ENCODE measurements at regions not wholly inside any gene's neighbourhood (a gene's known extent, or its start where the extent isn't known, plus 50 kb on each side); places are given as distances from the start of the nearest gene placed in this dataset.
"Not testable (repeated sequence)": the region's sequence is repeated elsewhere in the genome, so short reads cannot be mapped to it uniquely, and the experiment has no call there.

GRCh38 chr10:70967591-70968587 is 79.5 kb upstream of the PCBD1 start:
- no peak for DNase-seq

DNA sequence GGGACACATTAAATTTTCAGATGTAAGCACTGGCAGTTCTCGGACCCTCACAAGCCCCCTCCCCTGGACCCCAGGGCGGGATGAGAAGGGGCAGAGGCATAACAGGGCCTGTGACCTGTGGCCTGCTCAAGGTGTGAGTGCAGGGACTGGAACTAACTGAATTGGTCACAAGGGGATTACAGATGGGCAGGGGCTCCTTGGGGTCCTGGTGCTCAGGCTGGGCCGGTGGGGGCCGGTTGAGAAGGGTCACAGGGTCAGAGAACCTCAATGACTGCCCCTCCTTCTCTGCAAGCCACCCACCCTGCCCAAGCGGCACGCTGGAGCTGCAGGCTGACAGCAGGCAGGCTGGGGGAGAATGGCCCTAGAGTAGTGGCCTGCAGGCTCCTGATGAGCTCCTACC is 80.8 kb upstream of the PCBD1 start:
- no peak for DNase-seq

- no peak for DNase-seq
Observed at GRCh38 chr10:70970830-70971229, 82.5 kb upstream of the PCBD1 start.

DNA sequence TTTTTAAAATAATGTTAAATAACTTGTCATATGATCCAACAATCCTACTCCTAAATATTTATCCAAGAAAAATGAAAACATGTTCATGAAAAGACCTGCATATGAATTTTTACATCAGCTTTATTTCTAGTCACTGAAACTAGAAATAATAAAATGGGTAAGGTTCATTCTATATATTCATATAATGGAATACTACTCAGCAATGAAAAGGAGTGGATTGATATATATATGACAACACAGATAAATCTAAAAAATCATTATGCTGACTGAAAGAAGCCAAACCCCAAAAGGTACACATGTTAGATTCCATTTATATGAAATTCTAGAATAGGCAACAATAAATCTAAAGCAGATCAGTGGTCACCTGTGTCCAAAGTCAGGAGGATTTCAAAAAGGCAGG is 84.9 kb upstream of the PCBD1 start:
- no peak for DNase-seq

- no peak for DNase-seq
Observed at GRCh38 chr10:70974351-70974901, 86.1 kb upstream of the PCBD1 start.

GRCh38 chr10:70974920-70975319 is 86.6 kb upstream of the PCBD1 start:
- no peak for DNase-seq

DNA sequence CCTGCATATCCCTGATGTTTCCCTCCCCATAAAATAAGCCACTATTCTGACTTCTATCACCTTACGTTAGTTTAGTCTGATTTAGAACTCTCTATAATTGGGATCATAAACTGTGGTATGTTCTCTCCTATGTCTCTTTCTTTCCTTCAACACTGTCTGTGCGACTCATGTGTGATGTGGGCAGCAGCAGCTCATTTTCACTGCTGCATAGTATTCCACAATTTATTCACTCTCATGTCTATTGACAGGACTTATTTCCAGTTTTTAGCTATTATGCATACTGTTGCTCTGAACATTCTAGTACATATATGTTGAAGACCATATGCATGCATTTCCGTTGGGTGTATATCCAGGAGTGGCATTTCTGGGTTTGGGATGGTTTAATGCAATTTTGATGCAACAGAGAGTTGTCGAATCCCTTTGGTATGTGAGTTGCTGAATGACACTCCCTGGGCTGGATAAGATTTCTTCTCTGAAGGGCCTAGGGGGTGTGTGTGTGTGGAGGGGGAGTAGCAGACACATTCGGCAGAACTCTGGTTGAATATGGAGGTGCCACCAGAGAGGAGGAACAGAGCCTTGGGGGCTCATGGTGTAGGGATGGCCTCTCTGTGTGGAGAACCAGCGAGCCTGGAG is 87.8 kb upstream of the PCBD1 start:
- no peak for DNase-seq

GRCh38 chr10:70977625-70978024 is 89.3 kb upstream of the PCBD1 start:
- DNase-seq: no peak

DNA sequence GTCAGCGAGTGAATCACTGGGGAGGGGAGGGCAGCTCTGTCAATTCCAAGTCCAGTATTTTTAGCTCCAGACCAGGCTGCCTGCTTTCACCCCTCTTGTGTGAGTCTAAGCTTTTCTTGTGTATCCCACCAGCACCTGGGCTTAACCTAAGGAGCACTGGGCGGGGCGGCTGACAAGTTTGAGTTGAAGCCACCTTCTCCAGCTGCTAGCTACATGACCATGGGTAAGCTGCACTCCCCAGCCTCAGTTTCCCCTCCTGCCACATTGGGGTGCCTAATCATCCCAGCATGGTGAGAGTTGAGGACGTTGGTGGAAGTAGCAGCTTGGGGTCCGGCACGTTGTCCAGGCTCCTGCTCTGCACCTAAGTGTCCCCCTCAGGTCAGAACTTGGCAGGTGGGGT is 89.8 kb upstream of the PCBD1 start:
- DNase-seq: no peak

DNA sequence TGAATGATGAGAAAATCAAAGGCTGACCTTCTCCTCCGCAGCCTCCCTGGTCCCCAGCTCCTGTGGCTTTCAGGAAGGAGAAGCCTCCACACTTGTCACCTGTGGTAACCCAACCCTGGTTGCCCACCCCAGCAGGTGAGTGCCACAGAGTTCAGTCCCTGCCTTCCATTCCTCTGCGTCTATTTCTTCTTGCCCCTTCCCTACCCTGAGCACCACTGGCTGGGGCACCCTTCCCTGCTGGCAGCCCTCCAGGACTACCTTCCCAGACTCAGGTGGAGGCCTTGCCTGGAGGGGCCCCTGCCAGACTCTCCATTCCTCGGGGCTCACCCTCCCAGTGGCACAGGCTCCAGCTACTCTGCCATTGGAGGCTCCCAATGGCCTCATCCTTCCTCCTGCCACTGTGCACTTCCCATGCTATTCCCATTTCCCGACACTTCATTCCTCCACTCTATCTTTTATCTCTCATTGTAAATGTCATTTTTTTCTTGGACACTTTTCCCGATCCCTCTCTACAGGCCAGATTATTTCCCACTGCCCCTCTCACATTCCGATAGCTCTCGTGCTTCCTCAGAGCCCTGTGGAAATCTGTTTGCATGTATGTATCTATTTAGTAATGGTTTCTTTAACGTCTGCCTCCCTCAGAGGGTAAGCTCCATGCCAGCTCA is 90.6 kb upstream of the PCBD1 start:
- DNase-seq: no peak

DNA sequence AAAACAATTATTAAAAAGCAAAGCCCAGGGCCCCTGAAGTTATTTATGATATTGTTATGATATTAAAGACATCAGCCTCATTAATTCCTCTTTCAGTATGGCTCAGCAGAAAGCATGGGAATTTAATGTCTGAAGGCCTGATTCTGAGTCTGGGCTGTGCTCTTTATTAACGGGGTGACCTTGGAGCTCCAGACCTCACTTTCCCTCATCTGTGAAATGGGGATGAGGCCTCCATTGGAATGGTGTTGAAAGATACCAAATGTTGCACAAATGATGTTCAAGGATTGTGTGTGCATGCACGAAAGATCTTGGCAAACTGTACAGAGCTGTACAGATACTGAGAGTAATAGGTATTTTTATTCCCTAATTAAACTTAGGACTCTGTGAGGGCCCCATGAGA is 92.3 kb upstream of the PCBD1 start:
- no peak for DNase-seq

DNA sequence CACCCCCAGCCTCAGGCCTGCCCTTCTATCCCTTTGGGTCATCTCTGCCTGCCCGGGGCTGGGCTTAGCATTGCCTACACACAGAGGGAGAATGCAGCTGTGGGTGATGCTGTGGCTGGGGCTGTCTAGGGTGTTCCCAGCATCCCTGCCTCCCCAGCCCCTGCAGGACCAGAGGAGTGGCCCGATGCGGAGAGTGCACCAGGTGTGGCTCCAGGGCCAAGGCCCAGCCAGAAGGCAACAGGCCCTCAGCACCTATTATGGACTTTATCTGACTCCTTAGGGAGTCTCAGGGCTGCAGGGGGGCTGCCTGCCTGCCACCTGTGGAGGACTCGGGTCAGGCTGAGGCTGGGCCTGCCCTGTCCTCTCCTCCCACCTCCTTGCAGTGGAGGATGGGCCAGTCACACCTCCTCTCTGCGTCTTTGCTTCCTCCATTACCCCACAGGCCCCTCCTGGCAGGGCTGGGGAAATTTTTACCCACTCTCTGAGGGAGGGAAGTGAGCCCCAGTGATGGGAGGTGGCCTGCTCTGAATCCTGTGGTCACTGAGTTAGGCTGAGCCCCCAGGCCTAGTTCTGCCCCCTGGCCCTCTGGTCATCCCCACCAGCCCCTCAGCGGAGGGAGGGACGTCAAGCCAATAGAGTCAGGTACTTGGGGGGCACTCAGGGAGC is 92.9 kb upstream of the PCBD1 start:
- no peak for DNase-seq

GRCh38 chr10:70981936-70982335 is 93.6 kb upstream of the PCBD1 start:
- no peak for DNase-seq

DNA sequence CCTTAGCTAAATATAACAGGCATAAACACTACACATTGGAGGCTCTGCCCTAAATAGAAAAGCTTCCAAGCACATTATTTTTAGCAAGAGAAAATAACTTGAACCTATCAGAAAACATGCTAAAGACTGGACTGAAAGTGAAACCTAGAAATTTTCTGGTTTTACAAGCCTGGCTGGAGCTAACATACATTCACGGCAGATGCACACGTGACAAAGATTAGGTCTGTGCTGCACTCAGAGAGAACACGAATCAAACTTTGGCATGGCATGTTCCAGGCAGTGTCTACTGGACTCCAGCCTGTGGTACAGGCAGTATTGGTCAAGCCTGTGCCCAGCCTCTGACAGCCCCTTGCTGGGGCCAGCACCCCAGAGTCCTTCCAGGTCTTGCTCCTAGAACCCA is 94.1 kb upstream of the PCBD1 start:
- DNase-seq: no peak

- DNase-seq: no peak
Observed at GRCh38 chr10:70984986-70985722, 96.8 kb upstream of the PCBD1 start.

DNA sequence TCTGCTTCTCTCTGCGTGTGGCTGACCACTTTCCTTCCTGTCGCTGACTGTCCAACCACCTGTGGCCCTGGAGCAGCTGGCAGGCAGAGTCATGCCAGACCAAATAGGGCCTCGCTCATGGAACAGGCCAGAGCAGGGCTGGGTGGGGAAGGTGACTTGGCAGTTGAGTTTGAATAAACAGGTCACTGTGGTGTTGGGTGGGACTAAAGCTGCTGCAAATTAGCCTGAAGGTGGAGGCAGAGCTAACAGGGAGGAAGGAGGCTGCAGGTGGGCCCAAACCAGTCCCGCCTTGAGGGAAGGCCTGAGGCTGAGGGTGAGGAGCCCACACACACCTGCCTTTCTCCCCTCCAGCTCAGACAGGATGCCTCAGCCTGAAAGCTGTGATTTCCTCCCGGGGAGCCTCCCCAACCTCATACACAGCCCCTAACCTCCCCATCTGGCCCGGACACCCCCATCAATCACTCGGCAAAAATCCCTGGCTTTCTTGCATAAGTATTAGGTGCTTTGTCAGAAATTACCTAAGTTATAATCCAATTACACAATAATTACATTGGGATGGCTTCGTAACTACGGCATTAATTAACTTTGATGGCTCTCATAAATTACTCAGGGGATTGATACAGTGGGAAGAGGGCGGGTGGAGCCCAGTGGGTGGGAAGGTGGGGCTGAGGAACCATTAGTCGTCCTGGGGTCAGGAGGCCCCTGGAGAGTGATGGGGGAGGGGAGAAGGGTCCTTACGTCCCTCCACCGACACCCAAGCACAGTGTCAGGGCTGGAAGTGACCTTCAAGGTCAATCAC is 97.7 kb upstream of the PCBD1 start:
- no peak for DNase-seq

DNA sequence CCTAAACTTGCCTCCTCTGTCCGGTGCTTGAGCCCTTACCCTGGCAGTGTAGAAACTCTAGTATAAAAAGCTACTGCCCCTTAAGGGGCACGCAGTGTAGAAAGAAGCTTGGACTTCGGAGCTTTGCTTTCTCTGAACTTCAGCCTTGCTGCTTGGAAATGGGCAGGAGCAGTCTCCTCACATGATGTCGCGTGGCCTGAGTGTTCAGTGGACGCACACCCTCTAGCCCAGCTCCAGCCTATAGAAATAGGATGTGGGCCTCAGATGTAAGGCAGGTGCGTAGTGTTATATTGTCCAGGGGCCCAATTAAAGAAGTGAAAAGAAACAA is 98.2 kb upstream of the PCBD1 start:
- no peak for DNase-seq

GRCh38 chr10:70987396-70988130 is 99.2 kb upstream of the PCBD1 start:
- DNase-seq: no peak

DNA sequence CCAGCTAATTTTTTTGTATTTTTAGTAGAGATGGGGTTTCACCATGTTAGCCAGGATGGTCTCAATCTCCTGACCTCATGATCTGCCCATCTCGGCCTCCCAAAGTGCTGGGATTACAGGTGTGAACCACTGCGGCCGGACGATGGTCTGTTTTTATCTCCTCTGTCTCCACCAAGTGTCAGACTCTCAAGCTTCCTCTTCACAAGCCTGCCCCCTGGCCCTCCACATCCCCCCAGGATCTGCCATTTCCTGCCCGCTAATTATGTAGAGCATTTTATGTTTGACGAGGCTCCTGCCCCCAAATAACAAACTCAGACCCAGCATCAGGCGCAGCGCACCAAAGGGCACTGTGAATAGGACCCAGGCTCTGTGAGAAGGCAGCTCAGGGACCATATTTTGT is 101.8 kb upstream of the PCBD1 start:
- not testable (repeated sequence) for DNase-seq

DNA sequence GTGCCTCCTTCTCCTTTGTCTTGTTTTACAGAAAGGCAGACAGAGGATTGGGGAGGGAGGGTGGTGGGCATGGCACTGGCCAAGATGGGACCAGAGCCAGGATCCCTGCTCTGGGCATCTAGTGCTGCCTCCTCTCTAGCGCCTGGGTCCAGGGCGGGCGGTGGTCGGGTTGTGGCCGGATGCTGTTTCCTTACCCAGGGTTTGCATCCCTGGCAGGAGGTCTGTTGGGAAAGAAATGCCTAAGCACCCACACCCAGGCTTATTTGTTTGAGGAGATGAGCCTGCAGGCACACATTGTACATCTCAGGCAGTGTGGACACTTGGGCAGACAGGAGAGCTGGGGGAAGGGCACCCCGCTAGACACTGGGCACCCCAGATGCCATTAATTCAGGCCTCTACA is 102.3 kb upstream of the PCBD1 start:
- DNase-seq: no peak
